Caco-2 (cell line): ENCODE measurements at regions not wholly inside any gene's neighbourhood (a gene's known extent, or its start where the extent isn't known, plus 50 kb on each side); places are given as distances from the start of the nearest gene placed in this dataset.

Experiments
- BruUV-seq: library from RNA; stranded (reverse); fragments of 400-500 nt; replicated peaks from 2 replicates; lab custom pipeline; 2021; lab: Mats Ljungman, UMichigan
- CTCF ChIA-PET: fragments of 300-600 bp; sonication (Branson Sonifier 250); formaldehyde crosslinking; loops from one replicate; lab custom pipeline; 2022; ENCODE audit warnings: antibody characterized with exemption; lab: Charles Lee
- POLR2A ChIA-PET: fragments of 300-600 bp; sonication (Branson Sonifier 250); formaldehyde crosslinking; loops from one replicate; lab custom pipeline; 2022; ENCODE audit warnings: antibody characterized with exemption; lab: Charles Lee
- DNase-seq, 2 experiments: peaks; one replicate each; pipeline versions ENCODE4 v3.0.0 to v3.0.0-alpha.2; 2020 to 2022
- H3K27me3 ChIP-seq: replicated peaks from 2 replicates; pipeline ENCODE4 v1.6.0; 2011; ENCODE audit warnings: low read length; ENCODE audit not compliant: control insufficient read depth, insufficient read depth
- H3K36me3 ChIP-seq: 2 replicates; pipeline ENCODE4 v1.5.1; 2011; ENCODE audit warnings: low read length; ENCODE audit not compliant: control insufficient read depth, insufficient read depth
- H3K4me1 ChIP-seq: fragments of 250-450 bp; sonication (Bioruptor Pico); 2 replicates; pipeline ENCODE4 v1.5.1; 2020; ENCODE audit warnings: mild to moderate bottlenecking
- H3K4me3 ChIP-seq: 2 replicates; pipeline ENCODE4 v1.5.1; 2011; ENCODE audit warnings: low read depth, mild to moderate bottlenecking, control low read depth, low read length
- H3K9me3 ChIP-seq: fragments of 250-450 bp; sonication (Bioruptor Pico); 2 replicates; pipeline ENCODE4 v1.5.1; 2020; ENCODE audit warnings: mild to moderate bottlenecking, moderate library complexity
- H3K27ac Mint-ChIP-seq: one replicate; pipeline ENCODE4 v1.8.0; 2022; ENCODE audit warnings: mixed read lengths; ENCODE audit not compliant: unreplicated experiment
- H3K27me3 Mint-ChIP-seq: one replicate; pipeline ENCODE4 v1.8.0; 2022; ENCODE audit warnings: mixed read lengths; ENCODE audit not compliant: insufficient read depth, unreplicated experiment
- H3K36me3 Mint-ChIP-seq: one replicate; pipeline ENCODE4 v1.8.0; 2022; ENCODE audit warnings: mild to moderate bottlenecking, mixed read lengths; ENCODE audit not compliant: insufficient read depth, unreplicated experiment
- H3K4me1 Mint-ChIP-seq: one replicate; pipeline ENCODE4 v1.8.0; 2022; ENCODE audit warnings: low read depth, mixed read lengths; ENCODE audit not compliant: unreplicated experiment
- H3K4me3 Mint-ChIP-seq: one replicate; pipeline ENCODE4 v1.8.0; 2022; ENCODE audit warnings: mild to moderate bottlenecking, moderate library complexity, mixed read lengths; ENCODE audit not compliant: unreplicated experiment
- H3K9me3 Mint-ChIP-seq: one replicate; pipeline ENCODE4 v1.8.0; 2022; ENCODE audit warnings: mixed read lengths; ENCODE audit not compliant: unreplicated experiment
- intact Hi-C: fragments of 100-400 bp; cut with micrococcal nuclease; formaldehyde crosslinking; loops from one replicate; pipeline ENCODE4 v1.10.0; 2022; ENCODE audit not compliant: unreplicated experiment
- TF ChIP-seq, protein P1 (sequence below), 2 experiments: fragments of 200-600 bp in 1 of 2; IDR thresholded peaks; 1 replicate in 1 of 2; 2 replicates in 1 of 2; pipeline versions ENCODE4 v1.5.1 to v1.8.0; 2011 to 2022; ENCODE audit warnings: antibody characterized with exemption in 1 of 2, control low read depth in 1 of 2, inconsistent platforms in 1 of 2, low read depth in 1 of 2, low read length in 1 of 2, mild to moderate bottlenecking in 1 of 2, moderate library complexity in 1 of 2; ENCODE audit not compliant: insufficient read depth in 1 of 2, severe bottlenecking in 1 of 2, unreplicated experiment in 1 of 2

DNA sequence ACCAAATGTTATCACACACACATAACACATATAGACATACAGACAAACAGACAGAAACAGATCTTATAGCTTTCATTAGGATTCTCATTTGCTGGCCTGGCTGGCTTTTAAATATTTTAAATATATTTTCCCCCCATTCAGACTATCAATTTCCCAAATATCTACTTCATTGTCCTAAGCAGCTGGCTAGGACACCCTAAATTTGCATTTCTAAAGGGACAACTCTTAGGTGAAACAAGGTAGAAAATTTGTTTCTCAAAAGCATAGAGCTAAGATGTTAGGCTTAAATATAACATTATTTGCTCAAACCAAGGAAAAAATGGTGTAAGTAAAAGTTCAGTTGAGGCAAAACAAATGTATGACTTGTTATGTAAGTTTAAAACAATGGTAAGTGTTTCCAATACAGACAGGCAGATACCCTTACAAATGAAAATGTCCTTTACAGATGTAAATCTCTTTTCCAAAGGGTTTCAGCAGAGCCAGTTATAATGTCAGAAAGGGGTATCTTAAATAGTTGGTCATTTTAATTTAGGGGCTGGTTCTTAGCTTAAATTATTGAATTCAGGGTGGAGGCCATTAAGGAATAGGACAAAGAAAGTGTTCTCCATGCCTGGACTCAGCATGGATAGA, 522.8 kb downstream of the DMRTA1 start:
- CTCF ChIA-PET, result no interaction called here
- TF ChIP-seq, protein P1, sequence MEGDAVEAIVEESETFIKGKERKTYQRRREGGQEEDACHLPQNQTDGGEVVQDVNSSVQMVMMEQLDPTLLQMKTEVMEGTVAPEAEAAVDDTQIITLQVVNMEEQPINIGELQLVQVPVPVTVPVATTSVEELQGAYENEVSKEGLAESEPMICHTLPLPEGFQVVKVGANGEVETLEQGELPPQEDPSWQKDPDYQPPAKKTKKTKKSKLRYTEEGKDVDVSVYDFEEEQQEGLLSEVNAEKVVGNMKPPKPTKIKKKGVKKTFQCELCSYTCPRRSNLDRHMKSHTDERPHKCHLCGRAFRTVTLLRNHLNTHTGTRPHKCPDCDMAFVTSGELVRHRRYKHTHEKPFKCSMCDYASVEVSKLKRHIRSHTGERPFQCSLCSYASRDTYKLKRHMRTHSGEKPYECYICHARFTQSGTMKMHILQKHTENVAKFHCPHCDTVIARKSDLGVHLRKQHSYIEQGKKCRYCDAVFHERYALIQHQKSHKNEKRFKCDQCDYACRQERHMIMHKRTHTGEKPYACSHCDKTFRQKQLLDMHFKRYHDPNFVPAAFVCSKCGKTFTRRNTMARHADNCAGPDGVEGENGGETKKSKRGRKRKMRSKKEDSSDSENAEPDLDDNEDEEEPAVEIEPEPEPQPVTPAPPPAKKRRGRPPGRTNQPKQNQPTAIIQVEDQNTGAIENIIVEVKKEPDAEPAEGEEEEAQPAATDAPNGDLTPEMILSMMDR (IDR thresholded peaks at IDR 0.05; ENCODE audit: insufficient read depth in 1 of 2, low read depth in 1 of 2, low read length in 1 of 2, severe bottlenecking in 1 of 2, unreplicated experiment in 1 of 2), result no peak
- H3K4me3 Mint-ChIP-seq, result no peak overlapping the region

DNA sequence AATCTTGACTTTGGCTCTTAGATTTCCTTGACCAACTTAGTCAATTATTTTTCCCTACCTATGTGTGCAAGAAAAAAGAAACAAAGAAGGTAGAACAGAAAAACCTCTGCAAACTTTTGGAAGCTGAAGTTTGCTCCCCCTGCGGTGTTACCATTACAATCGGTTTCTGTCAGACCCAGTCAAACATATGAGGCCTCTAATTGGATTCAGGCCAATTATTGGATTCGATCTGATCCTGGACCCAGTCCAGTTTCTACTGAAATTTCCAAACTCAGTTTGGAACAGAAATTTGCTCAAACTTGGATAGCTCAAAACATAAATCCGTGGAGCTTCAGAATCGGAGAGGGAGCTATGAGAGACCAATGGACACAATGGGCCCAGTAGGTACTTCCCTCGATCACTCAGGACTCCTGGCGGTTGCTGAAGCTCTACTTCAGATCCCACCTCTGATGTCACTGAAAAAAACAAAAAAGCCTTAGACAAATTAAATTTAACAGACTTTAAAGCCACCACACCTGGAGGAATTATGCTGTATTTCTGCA, 523.9 kb downstream of the DMRTA1 start:
- TF ChIP-seq, protein P1 (IDR thresholded peaks at IDR 0.05; ENCODE audit: insufficient read depth in 1 of 2, low read depth in 1 of 2, low read length in 1 of 2, severe bottlenecking in 1 of 2, unreplicated experiment in 1 of 2), result no peak
- H3K27ac Mint-ChIP-seq, result no peak overlapping the region
- Histone ChIP-seq H3K9me3 (no peaks in the 10 kb centered on the region), H3K36me3 (no peaks in the 10 kb centered on the region), H3K4me3 (no peak overlapping the region), H3K4me1 (no peaks in the 10 kb centered on the region), H3K27me3 (no peaks in the 10 kb centered on the region)
- BruUV-seq, result no TSS peak
- intact Hi-C loops, result no loop called here
- CTCF ChIA-PET, result no interaction called here
- H3K27me3 Mint-ChIP-seq, result no peaks in the 10 kb centered on the region
- no peaks in the 10 kb centered on the region for H3K9me3 Mint-ChIP-seq
- no peaks in the 10 kb centered on the region for H3K4me1 Mint-ChIP-seq
- DNase-seq, result no peak
- H3K4me3 Mint-ChIP-seq, result no peak overlapping the region
- no peaks in the 10 kb centered on the region for H3K36me3 Mint-ChIP-seq
- POLR2A ChIA-PET, result no interaction called here

More for the DNA sequence above, 522.8 kb downstream of the DMRTA1 start:
- no peak overlapping the region for H3K27ac Mint-ChIP-seq
- POLR2A ChIA-PET, result no interaction called here
- Histone ChIP-seq H3K9me3 (no peaks in the 10 kb centered on the region), H3K27me3 (no peaks in the 10 kb centered on the region), H3K36me3 (no peaks in the 10 kb centered on the region), H3K4me3 (no peak overlapping the region), H3K4me1 (no peaks in the 10 kb centered on the region)
- no peaks in the 10 kb centered on the region for H3K36me3 Mint-ChIP-seq
- DNase-seq, result no peak
- no peaks in the 10 kb centered on the region for H3K27me3 Mint-ChIP-seq
- H3K9me3 Mint-ChIP-seq, result no peaks in the 10 kb centered on the region
- intact Hi-C loops, result no loop called here
- H3K4me1 Mint-ChIP-seq, result no peaks in the 10 kb centered on the region
- BruUV-seq, result no TSS peak

DNA sequence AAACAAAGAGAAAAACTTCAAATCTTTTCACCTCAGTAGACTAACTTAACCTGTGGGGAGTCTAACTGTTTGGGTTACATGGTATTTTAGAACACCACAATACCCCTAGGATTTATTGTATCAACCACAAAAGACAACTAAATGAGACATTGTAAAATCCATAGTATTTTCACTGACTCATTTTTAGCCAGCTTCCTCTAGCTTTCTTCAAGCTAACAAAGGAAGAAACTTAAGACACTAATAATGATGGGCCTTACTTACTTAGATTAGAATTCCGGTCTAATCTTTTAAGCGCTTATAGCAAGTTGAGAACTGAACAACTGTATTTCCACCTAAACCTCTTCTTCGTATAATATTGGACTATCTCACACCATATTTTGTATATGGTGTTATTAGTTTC, 529.3 kb downstream of the DMRTA1 start:
- no TSS peak for BruUV-seq
- peaks cover 2% of the 10 kb centered on the region for H3K27me3 Mint-ChIP-seq

More for the DNA sequence above, 529.3 kb downstream of the DMRTA1 start:
- POLR2A ChIA-PET, result no interaction called here
- Mint-ChIP-seq H3K4me3 (no peak overlapping the region), H3K4me1 (no peaks in the 10 kb centered on the region), H3K36me3 (no peaks in the 10 kb centered on the region), H3K9me3 (no peaks in the 10 kb centered on the region), H3K27ac (no peak overlapping the region)
- H3K4me3 ChIP-seq, result no peak overlapping the region
- H3K9me3 ChIP-seq, result no peaks in the 10 kb centered on the region
- no peaks in the 10 kb centered on the region for H3K36me3 ChIP-seq
- intact Hi-C loops, result no loop called here
- no peaks in the 10 kb centered on the region for H3K27me3 ChIP-seq
- CTCF ChIA-PET, result no interaction called here
- H3K4me1 ChIP-seq, result no peaks in the 10 kb centered on the region
- TF ChIP-seq, protein P1 (IDR thresholded peaks at IDR 0.05; ENCODE audit: insufficient read depth in 1 of 2, low read depth in 1 of 2, low read length in 1 of 2, severe bottlenecking in 1 of 2, unreplicated experiment in 1 of 2), result no peak
- no peak for DNase-seq
